H9 (cell line): ENCODE measurements at regions not wholly inside any gene's neighbourhood (a gene's known extent, or its start where the extent isn't known, plus 50 kb on each side); places are given as distances from the start of the nearest gene placed in this dataset.

ENCODE experiments used
- DNase-seq: peaks from one replicate; pipeline ENCODE4 v3.0.0-alpha.2; 2017
- H2AFZ ChIP-seq: one replicate; pipeline ENCODE4 v1.6.1; 2013; ENCODE audit warnings: mild to moderate bottlenecking, low read length, control low read depth, moderate library complexity
- H2AK5ac ChIP-seq: 2 replicates; pipeline ENCODE4 v1.6.1; 2013; ENCODE audit warnings: low read length, control low read depth, mixed read lengths; ENCODE audit not compliant: insufficient read length
- H2BK120ac ChIP-seq: one replicate; pipeline ENCODE4 v1.6.1; 2013; ENCODE audit warnings: low read depth, mild to moderate bottlenecking, low read length, control low read depth, inconsistent platforms; ENCODE audit not compliant: poor library complexity, severe bottlenecking
- H2BK12ac ChIP-seq: 2 replicates; pipeline ENCODE4 v1.6.1; 2013; ENCODE audit warnings: low read length, control low read depth, mixed read lengths, low read depth; ENCODE audit not compliant: insufficient read length
- H2BK15ac ChIP-seq: 2 replicates; pipeline ENCODE4 v1.6.1; 2013; ENCODE audit warnings: low read depth, low read length, control low read depth
- H2BK20ac ChIP-seq: one replicate; pipeline ENCODE4 v1.6.1; 2013; ENCODE audit warnings: low read depth, mild to moderate bottlenecking, low read length, control low read depth, inconsistent platforms; ENCODE audit not compliant: poor library complexity, severe bottlenecking
- H2BK5ac ChIP-seq: 2 replicates; pipeline ENCODE4 v1.6.1; 2013; ENCODE audit warnings: low read length, control low read depth, mixed read lengths; ENCODE audit not compliant: insufficient read length
- H3K14ac ChIP-seq: 2 replicates; pipeline ENCODE4 v1.6.1; 2013; ENCODE audit warnings: low read length, control low read depth; ENCODE audit not compliant: insufficient read depth
- H3K18ac ChIP-seq: 2 replicates; pipeline ENCODE4 v1.6.1; 2013; ENCODE audit warnings: low read depth, mild to moderate bottlenecking, mixed read lengths, low read length, control low read depth; ENCODE audit not compliant: insufficient read length
- H3K23ac ChIP-seq: 2 replicates; pipeline ENCODE4 v1.6.1; 2013; ENCODE audit warnings: low read length, control low read depth, mixed read lengths, low read depth; ENCODE audit not compliant: insufficient read length
- H3K23me2 ChIP-seq: 2 replicates; pipeline ENCODE4 v1.6.1; 2013; ENCODE audit warnings: low read depth, mild to moderate bottlenecking, mixed read lengths, low read length, control low read depth; ENCODE audit not compliant: insufficient read length, poor library complexity, severe bottlenecking
- H3K27ac ChIP-seq: 2 replicates; pipeline ENCODE4 v1.5.1; 2013; ENCODE audit warnings: low read length, control low read depth, mixed read lengths, low read depth; ENCODE audit not compliant: insufficient read length
- H3K27me3 ChIP-seq: 2 replicates; pipeline ENCODE4 v1.6.1; 2013; ENCODE audit warnings: low read length, control low read depth, inconsistent platforms; ENCODE audit not compliant: insufficient read depth
- H3K4ac ChIP-seq: 2 replicates; pipeline ENCODE4 v1.6.1; 2013; ENCODE audit warnings: low read depth, mild to moderate bottlenecking, control low read depth, inconsistent platforms, low read length, moderate library complexity
- H3K4me1 ChIP-seq: 2 replicates; pipeline ENCODE4 v1.6.1; 2013; ENCODE audit warnings: low read length, control low read depth, inconsistent platforms; ENCODE audit not compliant: insufficient read depth
- H3K4me2 ChIP-seq: 2 replicates; pipeline ENCODE4 v1.6.1; 2013; ENCODE audit warnings: low read length, control low read depth, mixed read lengths; ENCODE audit not compliant: insufficient read length, insufficient read depth
- H3K56ac ChIP-seq: 2 replicates; pipeline ENCODE4 v1.6.1; 2013; ENCODE audit warnings: low read depth, mild to moderate bottlenecking, mixed read lengths, low read length, control low read depth; ENCODE audit not compliant: insufficient read length
- H3K79me1 ChIP-seq: 2 replicates; pipeline ENCODE4 v1.6.1; 2013; ENCODE audit warnings: low read depth, mild to moderate bottlenecking, moderate library complexity, low read length, control low read depth, inconsistent platforms; ENCODE audit not compliant: insufficient read depth, poor library complexity, severe bottlenecking
- H3K79me2 ChIP-seq: 2 replicates; pipeline ENCODE4 v1.6.1; 2013; ENCODE audit warnings: low read length, control low read depth, inconsistent platforms; ENCODE audit not compliant: insufficient read depth
- H3K9ac ChIP-seq: 2 replicates; pipeline ENCODE4 v1.6.1; 2013; ENCODE audit warnings: low read length, control low read depth, mixed read lengths; ENCODE audit not compliant: insufficient read length; ENCODE audit errors: extremely low read depth
- H3K9me3 ChIP-seq: one replicate; pipeline ENCODE4 v1.6.1; 2013; ENCODE audit warnings: low read depth, low read length, inconsistent platforms; ENCODE audit not compliant: control insufficient read depth
- H3T11ph ChIP-seq: one replicate; pipeline ENCODE4 v1.6.1; 2013; ENCODE audit warnings: mild to moderate bottlenecking, low read length, control low read depth, inconsistent platforms
- H4K20me1 ChIP-seq: one replicate; pipeline ENCODE4 v1.6.1; 2013; ENCODE audit not compliant: control insufficient read depth, insufficient read length, insufficient read depth
- H4K5ac ChIP-seq: 2 replicates; pipeline ENCODE4 v1.6.1; 2013; ENCODE audit warnings: low read depth, mild to moderate bottlenecking, mixed read lengths, low read length, control low read depth; ENCODE audit not compliant: insufficient read length
- H4K8ac ChIP-seq: replicated peaks from 2 replicates; pipeline ENCODE4 v1.6.1; 2013; ENCODE audit warnings: low read length, control low read depth, mixed read lengths, low read depth; ENCODE audit not compliant: insufficient read length
- H4K91ac ChIP-seq: 2 replicates; pipeline ENCODE4 v1.6.1; 2013; ENCODE audit warnings: low read depth, mild to moderate bottlenecking, moderate library complexity, mixed read lengths, low read length, control low read depth; ENCODE audit not compliant: insufficient read length
- H3K27ac Mint-ChIP-seq, 3 experiments: 2 replicates in 2 of 3; 3 replicates in 1 of 3; pipeline ENCODE4 v1.8.0; 2020 to 2021; ENCODE audit warnings: mixed read lengths in 3 of 3, mild to moderate bottlenecking in 1 of 3, moderate library complexity in 1 of 3
- H3K27me3 Mint-ChIP-seq: 2 replicates; pipeline ENCODE4 v1.8.0; 2021; ENCODE audit warnings: low read depth, mild to moderate bottlenecking, moderate library complexity, mixed read lengths
- H3K36me3 Mint-ChIP-seq, 3 experiments: 2 replicates in 2 of 3; 3 replicates in 1 of 3; pipeline ENCODE4 v1.8.0; 2020 to 2021; ENCODE audit warnings: low read depth in 3 of 3, mixed read lengths in 3 of 3; ENCODE audit not compliant: insufficient read depth in 1 of 3
- H3K4me1 Mint-ChIP-seq, 2 experiments: 2 replicates each; pipeline ENCODE4 v1.8.0; 2020; ENCODE audit warnings: mixed read lengths in 2 of 2
- H3K4me3 Mint-ChIP-seq, 2 experiments: 2 replicates in 1 of 2; 3 replicates in 1 of 2; pipeline ENCODE4 v1.8.0; 2020 to 2021; ENCODE audit warnings: mild to moderate bottlenecking in 2 of 2, mixed read lengths in 2 of 2, moderate library complexity in 1 of 2
- H3K9me3 Mint-ChIP-seq, 2 experiments: 2 replicates in 1 of 2; 3 replicates in 1 of 2; pipeline ENCODE4 v1.8.0; 2020; ENCODE audit warnings: mild to moderate bottlenecking in 2 of 2, mixed read lengths in 2 of 2, moderate library complexity in 1 of 2
- CTCF ChIP-seq: fragments of 200-600 bp; sonication (generic); conservative IDR thresholded peaks from 3 replicates; pipeline ENCODE4 v1.8.0; 2021; ENCODE audit warnings: antibody characterized with exemption, mild to moderate bottlenecking
- WGBS: extraction: QIAGEN DNeasy Blood & Tissue Kit; methylation state at CpG from one replicate; pipeline ENCODE4 v1.1.7; 2013; ENCODE audit warnings: missing lambda C conversion rate, low lambda C conversion rate, mixed read lengths; ENCODE audit not compliant: insufficient read length; ENCODE audit errors: extremely low coverage; 5-methylcytosine and 5-hydroxymethylcytosine counted together

GRCh38 chr20:10924644-10925201 lies 250.9 kb upstream of the JAG1 start:
- Histone ChIP-seq H2BK15ac (no peak overlapping the region), H4K91ac (no peak overlapping the region), H3K4me1 (no peaks in the 10 kb centered on the region), H3K79me2 (no peaks in the 10 kb centered on the region), H3K9ac (no peak overlapping the region), H3K14ac (no peak overlapping the region), H3K27me3 (no peaks in the 10 kb centered on the region), H3K18ac (no peak overlapping the region), H3K23me2 (no peaks in the 10 kb centered on the region), H4K20me1 (no peaks in the 10 kb centered on the region), H3K4me2 (no peak overlapping the region), H2BK5ac (no peak overlapping the region), H3K27ac (no peak overlapping the region), H2BK120ac (no peak overlapping the region), H2AK5ac (no peak overlapping the region), H3K23ac (no peak overlapping the region), H4K8ac (no peak overlapping the region), H2AFZ (no peak overlapping the region), H4K5ac (no peak overlapping the region), H2BK12ac (no peak overlapping the region), H3K4ac (no peak overlapping the region), H3K9me3 (no peaks in the 10 kb centered on the region), H3K56ac (no peak overlapping the region), H3K79me1 (no peaks in the 10 kb centered on the region), H3T11ph (no peak overlapping the region), H2BK20ac (no peak overlapping the region)
- Mint-ChIP-seq H3K36me3 (no peaks in the 10 kb centered on the region), H3K4me1 (peaks cover 9 to 10% of the 10 kb centered on the region in 2 experiments; a peak in 2 of 4 replicates), H3K9me3 (no peaks in the 10 kb centered on the region; a peak in 1 of 5 replicates), H3K27me3 (no peaks in the 10 kb centered on the region; the same call in 1 of the 2 replicates), H3K4me3 (no peak overlapping the region), H3K27ac (no peak overlapping the region)
- WGBS: no CpG with 5 or more reads among the region's 1 CpG
- DNase-seq: no peak
- TF ChIP-seq CTCF: no peak
